ENCODE measurements at regions not wholly inside any gene's neighbourhood (a gene's known extent, or its start where the extent isn't known, plus 50 kb on each side); places are given as distances from the start of the nearest gene placed in this dataset.

- Mint-ChIP-seq H3K4me1 (no peaks in the 10 kb centered on the region), H3K9me3 (peaks cover 2% of the 10 kb centered on the region), H3K27ac (no peak overlapping the region), H3K36me3 (no peaks in the 10 kb centered on the region), H3K4me3 (no peak overlapping the region), H3K27me3 (ENCODE audit: insufficient read depth, low read depth) (no peaks in the 10 kb centered on the region)
- TF ChIP-seq CTCF (IDR thresholded peaks at IDR 0.05) (peak; percentile 95), EZH2 (IDR thresholded peaks at IDR 0.05) (no peak), EZH2phosphoT487 (IDR thresholded peaks at IDR 0.05) (no peak)
- no peaks in the 10 kb centered on the region for H3F3A ChIP-seq (ENCODE audit: low read depth)
- H3K79me2 ChIP-seq (ENCODE audit: low read depth): no peaks in the 10 kb centered on the region
- peak; percentile 79 for DNase-seq (ENCODE audit: low spot score)
- no peak overlapping the region for H3K4me2 ChIP-seq
- no peaks in the 10 kb centered on the region for H3K36me3 ChIP-seq
- no peak overlapping the region for H2AFZ ChIP-seq (replicated peaks)
- H3K4me1 ChIP-seq: no peaks in the 10 kb centered on the region
- no peak overlapping the region for H3K4me3 ChIP-seq
- H4K20me1 ChIP-seq (ENCODE audit: low read depth): no peaks in the 10 kb centered on the region
- H3K9me3 ChIP-seq (ENCODE audit: low read depth): no peaks in the 10 kb centered on the region
- no peak overlapping the region for H3K9ac ChIP-seq
- H3K27me3 ChIP-seq: no peaks in the 10 kb centered on the region
- H3K27ac ChIP-seq: no peak overlapping the region
Measured at GRCh38 chr18:68623342-68623741, 91.6 kb downstream of the TMX3 start.

- H3K4me1 ChIP-seq: no peaks in the 10 kb centered on the region
- peak overlapping the region; percentile 24 for H2AFZ ChIP-seq (replicated peaks)
- Mint-ChIP-seq H3K9me3 (peaks cover 4% of the 10 kb centered on the region), H3K4me1 (no peaks in the 10 kb centered on the region), H3K36me3 (no peaks in the 10 kb centered on the region), H3K4me3 (no peak overlapping the region), H3K27me3 (ENCODE audit: insufficient read depth, low read depth) (peaks cover 3% of the 10 kb centered on the region), H3K27ac (no peak overlapping the region)
- H3K4me3 ChIP-seq: no peak overlapping the region
- H3F3A ChIP-seq (ENCODE audit: low read depth): no peaks in the 10 kb centered on the region
- no peak for DNase-seq (ENCODE audit: low spot score)
- H3K36me3 ChIP-seq: no peaks in the 10 kb centered on the region
- no peaks in the 10 kb centered on the region for H3K79me2 ChIP-seq (ENCODE audit: low read depth)
- TF ChIP-seq CTCF (IDR thresholded peaks at IDR 0.05): no peak
- no peak for TF ChIP-seq EZH2phosphoT487 (IDR thresholded peaks at IDR 0.05)
- TF ChIP-seq EZH2 (IDR thresholded peaks at IDR 0.05): no peak
- H3K27me3 ChIP-seq: no peaks in the 10 kb centered on the region
- H3K9ac ChIP-seq: no peak overlapping the region
- no peak overlapping the region for H3K4me2 ChIP-seq
- H3K9me3 ChIP-seq (ENCODE audit: low read depth): no peaks in the 10 kb centered on the region
- no peak overlapping the region for H3K27ac ChIP-seq
- no peaks in the 10 kb centered on the region for H4K20me1 ChIP-seq (ENCODE audit: low read depth)
Measured at GRCh38 chr18:68611311-68611710, 103.6 kb downstream of the TMX3 start.

GRCh38 chr18:68608851-68609490, 105.9 kb downstream of the TMX3 start:
- Histone ChIP-seq H3K9ac (no peak overlapping the region), H3K79me2 (ENCODE audit: low read depth) (no peaks in the 10 kb centered on the region), H3F3A (ENCODE audit: low read depth) (no peaks in the 10 kb centered on the region), H3K27me3 (no peaks in the 10 kb centered on the region), H2AFZ (replicated peaks) (no peak overlapping the region), H3K4me2 (no peak overlapping the region), H3K4me1 (no peaks in the 10 kb centered on the region), H3K4me3 (no peak overlapping the region), H4K20me1 (ENCODE audit: low read depth) (no peaks in the 10 kb centered on the region), H3K36me3 (no peaks in the 10 kb centered on the region), H3K27ac (no peak overlapping the region), H3K9me3 (ENCODE audit: low read depth) (no peaks in the 10 kb centered on the region)
- H3K4me1 Mint-ChIP-seq: no peaks in the 10 kb centered on the region
- no peak overlapping the region for H3K4me3 Mint-ChIP-seq
- no peaks in the 10 kb centered on the region for H3K36me3 Mint-ChIP-seq
- peaks cover 3% of the 10 kb centered on the region for H3K27me3 Mint-ChIP-seq (ENCODE audit: insufficient read depth, low read depth)
- H3K9me3 Mint-ChIP-seq: peaks cover 4% of the 10 kb centered on the region
- TF ChIP-seq EZH2phosphoT487 (IDR thresholded peaks at IDR 0.05) (no peak), EZH2 (IDR thresholded peaks at IDR 0.05) (no peak), CTCF (IDR thresholded peaks at IDR 0.05) (no peak)
- DNase-seq (ENCODE audit: low spot score): no peak
- H3K27ac Mint-ChIP-seq: no peak overlapping the region
